OCI-M2 (cell line): ENCODE measurements at regions not wholly inside any gene's neighbourhood (a gene's known extent, or its start where the extent isn't known, plus 50 kb on each side); places are given as distances from the start of the nearest gene placed in this dataset.

Source experiments
- DNase-seq: peaks from one replicate; lab custom pipeline; 2025; ENCODE audit not compliant: unreplicated experiment; lab: John Stamatoyannopoulos, UW

GRCh38 chr1:219805191-219805590 lies 123.2 kb downstream of the SLC30A10 start:
- no peak for DNase-seq

DNA sequence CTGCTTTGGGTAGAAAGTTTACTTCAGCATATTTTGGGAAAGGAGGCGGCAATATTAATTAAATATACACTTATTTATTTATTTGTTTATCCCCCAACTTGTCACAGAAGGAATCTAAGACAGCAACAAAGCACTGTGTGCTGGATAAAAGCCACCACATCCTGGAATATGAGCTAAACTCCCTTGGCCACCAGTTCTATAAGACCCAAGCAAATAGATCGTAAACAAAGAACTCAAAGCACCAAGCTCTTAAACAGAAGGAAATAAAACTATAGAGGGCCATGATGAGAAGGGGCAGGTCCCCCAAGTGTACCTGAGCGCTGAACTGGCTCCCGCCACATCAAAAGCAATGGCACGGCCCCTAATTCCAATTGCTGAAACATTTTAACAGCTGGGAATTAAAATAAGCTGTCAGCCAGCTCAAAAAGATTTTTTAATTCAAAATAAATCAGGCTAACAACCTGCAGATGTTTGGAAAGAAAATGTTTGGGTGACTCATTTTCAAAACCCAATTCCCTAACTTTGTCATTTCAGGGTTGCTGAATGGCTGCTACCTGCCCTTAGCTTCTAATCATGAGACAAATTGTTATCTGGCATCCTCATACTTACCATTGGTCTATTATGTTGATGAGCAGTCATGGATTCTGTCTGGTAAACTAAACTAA lies 127.1 kb downstream of the SLC30A10 start:
- DNase-seq = no peak

GRCh38 chr1:219798283-219799030 lies 129.9 kb downstream of the SLC30A10 start:
- DNase-seq = no peak

GRCh38 chr1:219797683-219798082 lies 130.7 kb downstream of the SLC30A10 start:
- DNase-seq = no peak

GRCh38 chr1:219797009-219797408 lies 131.3 kb downstream of the SLC30A10 start:
- no peak for DNase-seq

DNA sequence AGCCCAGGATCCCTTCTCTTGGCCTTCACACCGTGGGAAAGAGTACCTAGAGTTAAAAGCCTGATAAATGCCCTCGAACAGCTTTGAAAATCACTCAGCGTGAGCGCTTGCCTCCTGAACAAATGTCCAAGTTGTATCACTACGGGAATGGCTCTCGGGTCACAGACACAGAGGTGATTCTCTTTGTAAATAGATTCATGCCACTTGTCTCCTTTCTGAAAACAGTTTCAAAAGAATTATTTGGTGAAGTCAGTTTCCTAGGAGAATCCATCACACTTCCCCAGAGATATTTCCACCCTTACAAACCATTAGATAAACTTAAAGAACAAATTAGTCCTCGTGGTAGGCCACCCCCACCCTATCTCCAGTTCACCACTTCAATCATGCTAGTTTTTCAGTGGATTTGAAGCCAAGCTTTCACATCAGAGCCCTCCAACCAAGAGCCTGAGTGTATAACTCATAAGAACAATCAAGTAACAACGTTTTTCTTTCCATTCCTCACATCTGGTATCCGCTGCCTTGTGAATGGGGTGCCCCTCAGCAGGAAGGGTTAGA lies 132.9 kb downstream of the SLC30A10 start:
- DNase-seq = no peak

GRCh38 chr1:219794085-219794743 lies 134.1 kb downstream of the SLC30A10 start:
- DNase-seq = no peak

DNA sequence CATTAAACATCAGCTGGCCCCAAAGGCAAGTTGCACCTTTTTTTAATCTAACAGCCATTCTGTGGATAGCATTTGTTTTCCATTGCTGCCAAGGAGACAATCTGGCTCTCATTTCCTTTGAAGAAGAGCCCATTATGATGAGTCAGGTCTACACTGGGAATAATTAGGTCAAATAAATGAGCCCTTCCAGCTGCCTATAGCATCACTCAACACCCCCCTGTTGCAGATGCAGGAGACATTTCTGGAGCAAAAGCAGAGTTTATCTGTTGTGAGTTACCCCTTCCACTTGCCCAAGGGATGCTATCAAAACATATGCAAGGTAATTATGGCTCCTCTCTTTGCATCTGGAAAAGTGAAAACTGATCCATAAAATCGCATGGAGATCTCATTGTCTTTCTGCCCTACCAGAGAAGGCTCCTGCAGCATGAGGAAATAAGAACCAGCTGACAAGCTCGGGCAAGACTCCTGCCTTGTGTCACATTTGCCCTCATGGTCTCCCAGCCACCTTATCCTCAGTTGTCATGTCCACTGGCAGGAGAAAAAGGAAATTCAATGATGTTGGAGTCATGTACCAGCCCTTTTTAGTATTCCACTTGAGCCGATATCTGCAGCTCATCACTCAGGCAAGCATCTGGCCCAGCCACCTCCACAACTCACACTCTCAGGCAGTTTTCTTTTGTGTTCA lies 135.9 kb downstream of the SLC30A10 start:
- no peak for DNase-seq

DNA sequence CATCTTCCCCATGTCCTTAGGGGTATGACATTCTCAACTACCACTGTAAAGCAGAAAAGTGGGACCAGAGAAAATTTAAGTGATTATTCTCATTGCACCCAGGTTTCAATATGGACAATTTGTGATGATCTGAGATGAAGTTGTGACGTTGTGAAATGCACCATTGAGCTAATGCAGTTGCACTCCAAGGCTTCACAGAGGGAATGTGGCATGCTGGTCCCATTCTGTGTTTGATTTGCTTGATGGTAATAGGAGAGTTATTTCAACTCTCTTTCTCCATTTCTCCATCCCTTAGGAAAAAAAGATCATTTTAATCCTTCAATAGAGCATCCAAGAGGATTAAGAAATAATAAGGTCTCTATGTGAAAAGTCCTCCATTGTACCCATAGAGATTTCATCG lies 136.6 kb downstream of the SLC30A10 start:
- no peak for DNase-seq

DNA sequence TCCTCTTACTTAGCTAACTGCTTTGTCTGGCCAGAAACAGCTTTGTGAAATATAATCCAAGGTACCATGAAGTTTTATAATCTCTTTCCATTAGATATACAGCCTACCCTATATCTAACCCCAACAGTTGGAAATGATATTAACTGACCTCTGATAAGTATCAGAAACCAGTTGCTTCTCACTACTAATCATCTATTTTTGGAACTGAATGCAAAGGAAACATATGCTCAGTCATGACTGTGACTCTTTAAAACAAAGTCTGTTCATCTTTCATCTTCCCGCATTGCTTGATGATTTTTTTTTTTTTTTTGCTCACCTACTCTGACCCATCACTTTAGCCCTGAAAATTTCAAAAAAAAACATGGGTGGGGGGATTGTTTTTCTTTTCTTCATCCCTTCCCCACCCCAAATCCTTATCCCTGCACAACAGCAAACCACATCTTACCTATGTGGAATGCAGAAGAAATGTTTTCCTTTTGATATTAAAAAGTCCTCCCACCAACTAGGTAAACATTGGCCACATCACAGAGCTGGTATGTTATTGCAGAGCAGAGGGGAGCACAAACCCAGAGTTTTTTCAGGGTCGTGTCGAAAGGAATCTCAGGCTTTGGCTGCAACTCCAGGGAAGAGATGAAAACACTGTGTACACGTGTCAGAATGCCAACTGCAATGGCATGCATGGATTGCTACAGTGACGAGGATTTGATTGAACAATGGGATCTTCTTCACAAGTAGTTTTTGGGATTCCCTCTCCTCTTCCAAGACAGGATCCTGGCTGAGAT lies 137.3 kb downstream of the SLC30A10 start:
- no peak for DNase-seq

- DNase-seq = no peak
Measured at GRCh38 chr1:219788700-219789099, 139.7 kb downstream of the SLC30A10 start.

- no peak for DNase-seq
Measured at GRCh38 chr1:219788091-219788490, 140.3 kb downstream of the SLC30A10 start.

DNA sequence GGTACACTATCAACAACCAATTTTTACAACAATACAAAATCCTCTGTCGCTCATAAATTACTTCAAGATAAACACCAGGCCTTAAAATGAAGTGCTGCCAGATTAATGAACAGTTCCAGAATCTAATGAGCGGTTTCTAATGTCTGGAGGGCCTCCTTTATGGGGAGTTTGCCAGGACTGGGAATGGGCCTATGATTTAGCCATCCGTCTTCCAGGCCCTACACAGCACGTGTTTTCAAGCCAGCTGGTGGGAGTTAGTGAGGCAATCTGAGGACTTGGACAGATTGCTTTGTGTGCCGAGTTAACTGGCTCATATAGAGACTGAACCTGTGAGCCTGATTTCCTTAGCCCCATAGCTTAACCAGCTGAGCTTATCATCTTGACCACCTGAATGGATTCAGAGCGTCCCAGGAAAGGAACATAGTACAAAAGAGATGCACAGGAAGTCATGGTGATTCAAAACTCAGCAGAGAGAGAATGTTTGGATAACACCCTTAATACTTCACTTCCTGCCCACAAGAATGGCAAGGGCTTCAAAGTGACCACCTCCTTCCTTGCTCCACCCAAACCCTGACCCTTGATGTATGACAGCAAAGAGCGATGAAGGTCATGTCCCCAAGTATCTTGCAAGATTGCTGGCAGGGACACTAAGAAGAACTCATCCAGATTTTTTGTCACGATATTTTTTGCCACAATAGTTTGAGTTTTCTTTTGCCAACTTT lies 143.5 kb downstream of the SLC30A10 start:
- no peak for DNase-seq

GRCh38 chr1:219783605-219784235 lies 144.6 kb downstream of the SLC30A10 start:
- no peak for DNase-seq

DNA sequence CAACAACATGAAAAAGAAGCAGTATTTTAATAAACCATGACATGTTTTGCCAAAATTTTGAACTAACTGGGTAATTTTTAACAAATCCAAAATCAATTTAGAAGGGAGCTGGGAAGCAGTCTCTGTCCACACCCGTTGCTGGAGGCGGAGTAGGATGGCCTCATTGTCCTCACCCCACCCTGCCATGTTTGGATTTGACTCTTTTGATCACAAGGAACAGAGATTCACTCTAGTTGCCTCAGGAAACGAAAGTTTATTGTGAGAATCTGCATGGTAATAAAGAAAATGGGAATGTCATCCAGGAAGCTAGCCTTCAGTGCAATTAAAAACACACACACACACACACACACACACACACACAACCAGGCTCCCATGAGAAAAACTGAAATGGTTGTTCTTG lies 145.4 kb downstream of the SLC30A10 start:
- DNase-seq = no peak

- no peak for DNase-seq
Measured at GRCh38 chr1:219782311-219782710, 146.0 kb downstream of the SLC30A10 start.

- DNase-seq = no peak
Measured at GRCh38 chr1:219781491-219781890, 146.9 kb downstream of the SLC30A10 start.

- DNase-seq = no peak
Measured at GRCh38 chr1:219778793-219779369, 149.5 kb downstream of the SLC30A10 start.

DNA sequence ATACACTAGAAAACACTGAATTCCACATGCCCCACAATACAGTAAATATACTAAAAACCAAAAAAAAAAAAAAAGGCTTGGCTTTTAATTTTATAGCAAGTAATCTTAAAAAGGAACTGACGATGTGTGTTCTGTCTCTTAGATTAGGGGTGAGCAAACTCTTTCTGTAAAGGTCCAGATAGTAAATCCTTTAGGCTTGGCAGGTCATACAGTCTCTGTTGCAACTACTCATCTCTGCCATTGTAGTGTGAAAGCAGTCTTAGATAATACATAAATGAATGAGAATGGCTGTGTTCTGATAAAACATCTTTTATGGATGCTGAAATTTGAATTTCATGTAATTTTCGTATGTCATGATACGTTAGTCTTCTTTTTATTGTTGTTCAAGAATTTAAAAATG lies 150.2 kb downstream of the SLC30A10 start:
- DNase-seq = no peak
